ENCODE measurements at regions not wholly inside any gene's neighbourhood (a gene's known extent, or its start where the extent isn't known, plus 50 kb on each side); places are given as distances from the start of the nearest gene placed in this dataset.

DNA sequence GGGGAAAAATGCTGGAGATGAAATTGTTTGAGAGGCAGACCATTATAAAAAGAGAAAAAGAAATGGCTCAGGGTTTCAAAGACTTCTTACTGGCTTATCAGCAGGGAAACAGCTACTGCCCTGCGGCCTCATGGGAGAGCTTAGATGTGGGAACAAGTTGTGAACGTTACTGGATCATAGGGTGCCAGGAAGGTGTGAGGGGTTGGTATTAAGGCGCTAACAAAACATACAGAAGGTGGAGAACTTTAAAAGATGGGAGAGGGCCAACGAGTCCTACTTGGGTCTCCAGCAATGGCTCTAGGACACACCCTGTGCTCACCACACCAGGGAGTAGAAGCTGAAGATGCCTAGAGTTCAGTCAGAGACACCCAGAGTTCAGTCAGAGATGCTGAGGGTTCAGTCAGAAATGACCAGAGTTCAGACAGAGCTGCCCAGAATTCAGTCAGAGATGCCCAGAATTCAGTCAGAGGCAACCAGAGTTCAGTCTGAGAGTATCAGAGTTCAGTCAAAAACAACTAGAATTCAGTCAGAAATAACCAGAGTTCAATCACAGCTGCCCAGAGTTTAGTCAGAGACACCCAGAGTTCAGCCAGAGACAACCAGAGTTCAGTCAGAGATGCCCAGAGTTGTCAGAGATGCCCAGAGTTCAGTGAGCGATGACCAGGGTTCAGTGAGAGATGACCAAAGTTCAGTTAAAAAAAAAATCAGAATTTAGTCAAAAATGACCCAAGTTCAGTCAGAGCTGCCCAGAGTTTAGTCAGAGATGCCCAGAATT, 1103.6 kb downstream of the BCL11B start (continued):
- TF ChIP-seq, protein P1, sequence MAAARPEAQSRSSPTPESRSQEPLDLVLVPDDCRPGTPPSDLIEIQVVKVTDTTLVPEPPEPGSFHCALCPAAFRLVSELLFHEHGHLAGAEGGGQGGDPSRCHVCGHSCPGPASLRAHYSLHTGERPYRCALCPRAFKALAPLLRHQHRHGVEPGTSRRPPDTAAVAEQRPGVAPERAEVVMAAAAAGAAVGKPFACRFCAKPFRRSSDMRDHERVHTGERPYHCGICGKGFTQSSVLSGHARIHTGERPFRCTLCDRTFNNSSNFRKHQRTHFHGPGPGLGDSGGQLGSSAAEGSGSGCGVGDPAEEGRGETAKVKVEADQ (CRISPR knock-in tag; IDR thresholded peaks at IDR 0.05; ENCODE audit: borderline replicate concordance): no peak

DNA sequence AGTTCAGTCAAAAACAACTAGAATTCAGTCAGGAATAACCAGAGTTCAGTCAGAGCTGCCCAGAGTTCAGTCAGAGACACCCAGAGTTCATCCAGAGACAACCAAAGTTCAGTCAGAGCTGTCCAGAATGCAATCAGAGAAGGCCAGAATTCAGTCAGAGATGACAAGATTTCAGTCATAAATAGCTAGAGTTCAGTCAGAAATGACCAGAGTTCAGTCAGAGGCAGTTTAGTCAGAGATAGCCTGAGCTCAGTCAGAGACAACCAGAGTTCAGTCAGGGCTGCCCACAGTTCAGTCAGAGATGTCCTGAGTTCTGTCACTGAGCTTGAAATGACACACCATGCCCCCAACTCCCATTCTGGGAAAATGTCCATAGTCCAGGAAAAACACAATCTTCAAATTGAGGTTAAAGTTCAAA, 1102.8 kb downstream of the BCL11B start:
- ATAC-seq (no peak), DNase-seq (ENCODE audit: low spot score) (no peak), FAIRE-seq (no peak)
- Histone ChIP-seq H2AFZ (ENCODE audit: low read length) (no peak overlapping the region), H3K27me3 (ENCODE audit: control insufficient read depth in 1 of 2, insufficient read depth in 2 of 2, low read length in 2 of 2) (no peaks in the 10 kb centered on the region), H3K9ac (ENCODE audit: insufficient read depth, low read depth, low read length) (no peak overlapping the region), H4K20me1 (ENCODE audit: insufficient read depth, low read length) (no peaks in the 10 kb centered on the region), H3K4me1 (ENCODE audit: insufficient read depth, low read length) (no peaks in the 10 kb centered on the region), H3K79me2 (ENCODE audit: insufficient read depth, low read length) (no peaks in the 10 kb centered on the region), H3K36me3 (replicated peaks in 1 of 2; ENCODE audit: control insufficient read depth in 1 of 2, insufficient read depth in 2 of 2, low read length in 2 of 2) (no peaks in the 10 kb centered on the region), H3K9me3 (ENCODE audit: low read length) (peaks cover 85% of the 10 kb centered on the region), H3K4me2 (ENCODE audit: low read depth, low read length) (no peak overlapping the region), H3K27ac (ENCODE audit: extremely low read length, insufficient read depth, low read length) (no peak overlapping the region), H3K4me3 (replicated peaks in 1 of 3; ENCODE audit: insufficient read depth in 1 of 3, low read depth in 2 of 3, low read length in 3 of 3) (no peak overlapping the region)
- ChIA-PET CTCF (ENCODE audit: low intra/inter-chr PET ratio, low total read pairs) (no interaction called here), POLR2A (no interaction called here)
- TF ChIP-seq ZNF362 (CRISPR knock-in tag; IDR thresholded peaks at IDR 0.05; ENCODE audit: borderline replicate concordance) (no peak), STAT5B (CRISPR knock-in tag; IDR thresholded peaks at IDR 0.05) (no peak), ZFP37 (CRISPR knock-in tag; IDR thresholded peaks at IDR 0.05; ENCODE audit: borderline replicate concordance) (no peak), EEA1 (CRISPR knock-in tag; IDR thresholded peaks at IDR 0.05; ENCODE audit: borderline replicate concordance) (no peak), GATA4 (IDR thresholded peaks at IDR 0.05; ENCODE audit: borderline replicate concordance, low read depth) (no peak), FLYWCH1 (CRISPR knock-in tag; IDR thresholded peaks at IDR 0.05) (no peak), SP1 (IDR thresholded peaks at IDR 0.05) (no peak), SP1 (CRISPR knock-in tag; IDR thresholded peaks at IDR 0.05) (no peak), ATRX (CRISPR knock-in tag; IDR thresholded peaks at IDR 0.05; ENCODE audit: borderline replicate concordance) (no peak), HES4 (CRISPR knock-in tag; IDR thresholded peaks at IDR 0.05; ENCODE audit: borderline replicate concordance) (no peak), PHB2 (IDR thresholded peaks at IDR 0.05; ENCODE audit: partially characterized antibody) (no peak), GABPA (IDR thresholded peaks at IDR 0.05; ENCODE audit: low read depth, low read length) (no peak), GABPA (CRISPR knock-in tag; IDR thresholded peaks at IDR 0.05; ENCODE audit: low read depth) (no peak), ZNF275 (CRISPR knock-in tag; IDR thresholded peaks at IDR 0.05; ENCODE audit: borderline replicate concordance) (no peak), SSRP1 (CRISPR knock-in tag; IDR thresholded peaks at IDR 0.05) (no peak), ZNF772 (CRISPR knock-in tag; IDR thresholded peaks at IDR 0.05) (no peak), THAP7 (CRISPR knock-in tag; IDR thresholded peaks at IDR 0.05) (no peak), MED8 (CRISPR knock-in tag; IDR thresholded peaks at IDR 0.05; ENCODE audit: insufficient replicate concordance) (no peak), HNRNPL (IDR thresholded peaks at IDR 0.05; ENCODE audit: low read depth, low read length) (no peak)
- no TSS peak for BruUV-seq (replicated peaks)
- in situ Hi-C loops (cut with HindIII; ENCODE audit: extremely low pct_ligation_motif_present, low pct_unique_long_range_greater_than_20kb): no loop called here
- intact Hi-C loops (cut with micrococcal nuclease; ENCODE audit: unreplicated experiment): no loop called here

Data from HepG2 (cell line).